PFSK-1 (cell line): ENCODE measurements at regions not wholly inside any gene's neighbourhood (a gene's known extent, or its start where the extent isn't known, plus 50 kb on each side); places are given as distances from the start of the nearest gene placed in this dataset.

Source experiments
- FOXP2 ChIP-seq: optimal IDR thresholded peaks from 2 replicates; pipeline ENCODE3; 2011; ENCODE audit warnings: borderline replicate concordance, control low read depth, inconsistent platforms; ENCODE audit not compliant: insufficient read depth; ENCODE audit errors: extremely low read length, extremely low read depth
- POLR2AphosphoS5 ChIP-seq: IDR thresholded peaks from 2 replicates; pipeline ENCODE4 v1.6.1; 2012; ENCODE audit warnings: low read depth, mild to moderate bottlenecking, control low read depth, low read length, moderate library complexity
- SIN3A ChIP-seq: IDR thresholded peaks from 2 replicates; pipeline ENCODE4 v1.6.1; 2012; ENCODE audit warnings: mild to moderate bottlenecking, low read length, moderate library complexity, borderline replicate concordance; ENCODE audit not compliant: insufficient read depth
- TAF1 ChIP-seq: IDR thresholded peaks from 2 replicates; pipeline ENCODE4 v1.6.1; 2012; ENCODE audit warnings: low read length, control low read depth, borderline replicate concordance; ENCODE audit not compliant: insufficient read depth
- TF ChIP-seq, protein P1 (sequence below), 2 experiments: IDR thresholded peaks; 2 replicates each; pipeline versions ENCODE4 v1.6.1 to v1.8.0; 2011 to 2012; ENCODE audit warnings: low read depth in 2 of 2, low read length in 2 of 2, control low read depth in 1 of 2, inconsistent platforms in 1 of 2, mild to moderate bottlenecking in 1 of 2, moderate library complexity in 1 of 2; ENCODE audit not compliant: insufficient read depth in 1 of 2

DNA sequence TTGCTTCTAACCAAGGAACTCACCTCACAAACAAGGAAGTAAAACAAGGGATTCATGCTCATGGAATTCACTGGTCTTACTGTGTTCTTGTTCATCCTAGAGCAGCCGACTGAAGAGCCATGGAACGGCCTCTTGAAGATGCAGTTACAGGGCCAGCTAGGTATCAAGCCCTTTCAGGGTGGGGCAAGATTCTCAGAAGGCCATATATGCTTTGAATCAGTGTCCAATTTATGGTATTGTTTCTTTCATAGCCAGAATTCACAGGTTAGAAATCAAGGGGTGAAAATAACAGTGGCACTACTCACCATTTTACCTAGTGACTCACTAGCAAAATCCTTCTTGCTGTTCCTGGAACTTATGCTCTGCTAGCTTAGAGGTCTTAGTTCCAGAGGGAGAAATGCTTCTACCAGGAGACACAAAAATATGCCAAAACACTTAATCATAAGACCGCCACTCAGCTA lies 159.5 kb upstream of the CDH10 start:
- TF ChIP-seq, protein P1, sequence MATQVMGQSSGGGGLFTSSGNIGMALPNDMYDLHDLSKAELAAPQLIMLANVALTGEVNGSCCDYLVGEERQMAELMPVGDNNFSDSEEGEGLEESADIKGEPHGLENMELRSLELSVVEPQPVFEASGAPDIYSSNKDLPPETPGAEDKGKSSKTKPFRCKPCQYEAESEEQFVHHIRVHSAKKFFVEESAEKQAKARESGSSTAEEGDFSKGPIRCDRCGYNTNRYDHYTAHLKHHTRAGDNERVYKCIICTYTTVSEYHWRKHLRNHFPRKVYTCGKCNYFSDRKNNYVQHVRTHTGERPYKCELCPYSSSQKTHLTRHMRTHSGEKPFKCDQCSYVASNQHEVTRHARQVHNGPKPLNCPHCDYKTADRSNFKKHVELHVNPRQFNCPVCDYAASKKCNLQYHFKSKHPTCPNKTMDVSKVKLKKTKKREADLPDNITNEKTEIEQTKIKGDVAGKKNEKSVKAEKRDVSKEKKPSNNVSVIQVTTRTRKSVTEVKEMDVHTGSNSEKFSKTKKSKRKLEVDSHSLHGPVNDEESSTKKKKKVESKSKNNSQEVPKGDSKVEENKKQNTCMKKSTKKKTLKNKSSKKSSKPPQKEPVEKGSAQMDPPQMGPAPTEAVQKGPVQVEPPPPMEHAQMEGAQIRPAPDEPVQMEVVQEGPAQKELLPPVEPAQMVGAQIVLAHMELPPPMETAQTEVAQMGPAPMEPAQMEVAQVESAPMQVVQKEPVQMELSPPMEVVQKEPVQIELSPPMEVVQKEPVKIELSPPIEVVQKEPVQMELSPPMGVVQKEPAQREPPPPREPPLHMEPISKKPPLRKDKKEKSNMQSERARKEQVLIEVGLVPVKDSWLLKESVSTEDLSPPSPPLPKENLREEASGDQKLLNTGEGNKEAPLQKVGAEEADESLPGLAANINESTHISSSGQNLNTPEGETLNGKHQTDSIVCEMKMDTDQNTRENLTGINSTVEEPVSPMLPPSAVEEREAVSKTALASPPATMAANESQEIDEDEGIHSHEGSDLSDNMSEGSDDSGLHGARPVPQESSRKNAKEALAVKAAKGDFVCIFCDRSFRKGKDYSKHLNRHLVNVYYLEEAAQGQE (IDR thresholded peaks at IDR 0.05; ENCODE audit: insufficient read depth in 1 of 2, low read depth in 2 of 2, low read length in 2 of 2) = no peak
- TF ChIP-seq FOXP2 (no peak), TAF1 (no peak), POLR2AphosphoS5 (no peak), SIN3A (no peak)

DNA sequence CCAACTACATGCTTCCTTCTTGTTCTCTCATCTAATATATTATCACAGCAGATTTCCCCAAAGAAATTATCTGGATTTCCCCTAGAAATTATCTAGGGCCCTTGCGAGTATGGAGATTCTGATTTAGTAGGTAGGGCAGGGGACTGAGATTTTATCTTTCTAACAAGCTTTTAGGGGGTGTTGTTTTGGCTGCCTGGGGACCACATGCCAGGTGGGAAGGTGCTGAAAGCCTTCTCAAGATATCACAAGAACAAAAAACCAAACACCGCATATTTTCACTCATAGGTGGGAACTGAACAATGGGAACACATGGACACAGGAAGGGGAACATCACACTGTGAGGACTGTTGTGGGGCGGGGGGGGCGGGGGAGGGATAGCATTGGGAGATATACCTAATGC lies 146.5 kb upstream of the CDH10 start:
- TF ChIP-seq, protein P1 (IDR thresholded peaks at IDR 0.05; ENCODE audit: insufficient read depth in 1 of 2, low read depth in 2 of 2, low read length in 2 of 2) = no peak
- TF ChIP-seq POLR2AphosphoS5 = no peak
- TF ChIP-seq TAF1 = no peak
- TF ChIP-seq FOXP2 = no peak
- no peak for TF ChIP-seq SIN3A

DNA sequence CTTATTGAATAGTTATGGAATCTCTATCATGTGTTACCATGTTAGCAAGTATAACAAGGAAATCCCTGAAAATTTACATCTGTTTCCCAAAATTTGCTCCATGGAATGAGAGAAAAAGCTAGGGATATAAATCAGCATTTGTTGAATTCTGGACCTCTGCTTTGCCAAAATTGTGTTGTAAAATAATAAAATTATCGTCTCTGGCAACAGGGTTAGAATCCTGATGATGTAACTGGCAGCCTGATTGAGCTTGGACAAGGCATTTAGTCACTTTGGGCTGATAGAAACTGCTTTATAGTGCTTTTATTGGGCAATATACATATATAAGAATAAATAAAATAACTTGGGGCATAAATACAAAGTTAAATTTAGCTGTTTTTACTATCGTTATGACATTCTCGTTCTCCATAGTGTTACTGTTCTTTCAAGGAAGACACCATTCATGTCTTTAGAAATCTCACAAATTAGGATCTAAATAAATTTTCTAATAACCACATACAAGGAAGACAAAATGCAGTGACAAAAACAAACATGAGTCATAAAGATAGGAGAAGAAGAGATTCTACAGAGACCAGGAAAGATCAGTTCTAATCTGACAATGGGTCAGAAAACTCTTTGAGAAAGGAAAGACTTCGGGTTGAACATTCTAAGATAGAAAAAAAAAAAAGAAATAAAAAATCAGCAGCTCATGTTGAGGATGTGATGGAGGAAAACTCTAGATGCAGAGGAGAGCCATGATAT lies 145.0 kb upstream of the CDH10 start:
- TF ChIP-seq FOXP2 = no peak
- TF ChIP-seq POLR2AphosphoS5 = no peak
- TF ChIP-seq, protein P1 (IDR thresholded peaks at IDR 0.05; ENCODE audit: insufficient read depth in 1 of 2, low read depth in 2 of 2, low read length in 2 of 2) = no peak
- TF ChIP-seq SIN3A = no peak
- TF ChIP-seq TAF1 = no peak

DNA sequence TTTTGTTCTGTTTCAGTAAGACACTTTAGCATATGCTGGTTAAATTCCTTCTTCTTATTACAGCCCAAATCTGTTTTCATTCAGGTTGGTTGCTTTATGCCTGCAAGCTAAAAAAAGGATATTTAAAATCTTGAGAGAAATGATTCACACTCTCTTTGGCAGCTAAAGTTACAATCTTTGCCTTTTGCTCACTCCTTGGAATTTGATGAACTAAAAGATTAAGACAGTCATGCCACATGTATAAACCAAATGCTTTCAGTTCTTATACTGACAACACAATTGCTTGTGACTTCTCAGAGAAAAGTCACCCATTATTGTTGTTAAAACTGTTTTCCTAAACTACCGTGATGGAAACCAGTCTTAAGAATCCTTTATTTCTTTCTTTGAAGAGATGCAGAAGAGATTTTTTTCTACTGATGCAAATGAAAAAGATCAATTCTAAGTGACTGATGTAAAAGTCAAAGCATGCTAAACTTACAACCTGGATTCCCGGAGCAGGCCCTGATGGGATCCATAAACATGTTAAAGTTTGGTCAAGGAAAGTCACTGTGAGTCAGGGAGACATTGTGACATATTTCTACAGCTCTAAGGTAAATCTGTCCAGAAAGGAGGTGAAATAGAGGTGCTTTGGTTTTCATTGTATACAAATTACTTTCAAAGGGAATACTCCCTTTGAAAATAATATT lies 144.2 kb upstream of the CDH10 start:
- no peak for TF ChIP-seq TAF1
- TF ChIP-seq, protein P1 (IDR thresholded peaks at IDR 0.05; ENCODE audit: insufficient read depth in 1 of 2, low read depth in 2 of 2, low read length in 2 of 2) = no peak
- no peak for TF ChIP-seq SIN3A
- TF ChIP-seq FOXP2 = no peak
- no peak for TF ChIP-seq POLR2AphosphoS5
